HG03139 (cell line): ENCODE measurements at regions not wholly inside any gene's neighbourhood (a gene's known extent, or its start where the extent isn't known, plus 50 kb on each side); places are given as distances from the start of the nearest gene placed in this dataset.
"Not testable (repeated sequence)": the region's sequence is repeated elsewhere in the genome, so short reads cannot be mapped to it uniquely, and the experiment has no call there.

Source experiments
- ATAC-seq: cut with Tn5 transposase; IDR thresholded peaks from one replicate; pipeline ENCODE4 v1.9.1; 2021; ENCODE audit not compliant: unreplicated experiment

GRCh38 chr6:28621268-28621667 is 95.6 kb downstream of the GPX5 start:
- ATAC-seq: not testable (repeated sequence)

GRCh38 chr6:28623242-28623641 is 97.6 kb downstream of the GPX5 start:
- ATAC-seq: not testable (repeated sequence)

- ATAC-seq: not testable (repeated sequence)
Observed at GRCh38 chr6:28626386-28626785, 100.7 kb downstream of the GPX5 start.

GRCh38 chr6:28632326-28632851 is 106.7 kb downstream of the GPX5 start:
- no peak for ATAC-seq

GRCh38 chr6:28633445-28634215 is 107.9 kb downstream of the GPX5 start:
- ATAC-seq: no peak

- ATAC-seq: no peak
Observed at GRCh38 chr6:28634411-28634760, 108.7 kb downstream of the GPX5 start.

GRCh38 chr6:28634761-28635546 is 109.3 kb downstream of the GPX5 start:
- no peak for ATAC-seq

GRCh38 chr6:28635547-28636158 is 110.0 kb downstream of the GPX5 start:
- ATAC-seq: no peak

- ATAC-seq: no peak
Observed at GRCh38 chr6:28638787-28639430, 113.2 kb downstream of the GPX5 start.

- not testable (repeated sequence) for ATAC-seq
Observed at GRCh38 chr6:28639445-28640290, 114.0 kb downstream of the GPX5 start.

GRCh38 chr6:28643017-28643740 is 117.5 kb downstream of the GPX5 start:
- ATAC-seq: no peak

- no peak for ATAC-seq
Observed at GRCh38 chr6:28646650-28647049, 121.0 kb downstream of the GPX5 start.

- ATAC-seq: no peak
Observed at GRCh38 chr6:28648035-28648877, 122.6 kb downstream of the GPX5 start.

- ATAC-seq: no peak
Observed at GRCh38 chr6:28648878-28649375, 123.2 kb downstream of the GPX5 start.

GRCh38 chr6:28651161-28651560 is 125.5 kb downstream of the GPX5 start:
- no peak for ATAC-seq

- ATAC-seq: no peak
Observed at GRCh38 chr6:28653876-28654275, 128.2 kb downstream of the GPX5 start.

- ATAC-seq: no peak
Observed at GRCh38 chr6:28655164-28655563, 129.5 kb downstream of the GPX5 start.

GRCh38 chr6:28656715-28657114 is 131.0 kb downstream of the GPX5 start:
- no peak for ATAC-seq

GRCh38 chr6:28657381-28657768 is 131.7 kb downstream of the GPX5 start:
- no peak for ATAC-seq
